ENCODE measurements at regions not wholly inside any gene's neighbourhood (a gene's known extent, or its start where the extent isn't known, plus 50 kb on each side); places are given as distances from the start of the nearest gene placed in this dataset.

DNA sequence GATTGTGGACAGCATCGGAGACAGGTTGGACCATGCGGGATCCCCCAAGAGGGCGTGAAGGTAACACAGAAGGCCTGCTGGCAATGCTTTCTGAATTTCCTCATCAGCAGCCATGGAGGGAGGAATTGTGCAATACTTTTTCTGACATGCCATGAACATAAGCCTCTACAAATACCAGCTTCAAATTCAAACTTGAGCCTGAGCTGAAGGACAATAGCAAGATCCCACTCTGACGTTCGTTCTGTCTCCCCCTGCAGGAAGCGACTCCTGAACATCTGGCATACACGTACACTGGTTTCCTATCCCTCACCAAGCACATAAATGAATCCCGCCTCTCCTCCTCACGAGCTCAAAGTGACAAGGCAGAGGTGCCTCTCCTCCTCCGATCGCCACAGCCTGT, 312.2 kb downstream of the BRD1 start:
- H3K4me1 ChIP-seq (ENCODE audit: control insufficient read depth, low read length) = peaks cover 63% of the 10 kb centered on the region
- H3K36me3 ChIP-seq (ENCODE audit: control insufficient read depth, low read length) = peaks cover 8% of the 10 kb centered on the region; the same call in 1 of the 2 replicates
- H4K20me1 ChIP-seq (ENCODE audit: control insufficient read depth, insufficient read depth, low read depth, low read length) = no peaks in the 10 kb centered on the region
- no peaks in the 10 kb centered on the region for H3K79me2 ChIP-seq (ENCODE audit: control insufficient read depth, low read length)
- H3K27ac ChIP-seq (ENCODE audit: low read depth, low read length) = no peak overlapping the region
- H3F3A ChIP-seq (ENCODE audit: control insufficient read depth, insufficient read depth) = peaks cover 27% of the 10 kb centered on the region
- H3K9me3 ChIP-seq (ENCODE audit: control insufficient read depth, insufficient read depth, low read length) = peaks cover 8% of the 10 kb centered on the region
- no peak overlapping the region for H3K4me2 ChIP-seq (ENCODE audit: low read length)
- no peaks in the 10 kb centered on the region for H3K27me3 ChIP-seq (ENCODE audit: control insufficient read depth, low read length)
- H3K9me2 ChIP-seq (replicated peaks; ENCODE audit: control insufficient read depth, low read length) = no peaks in the 10 kb centered on the region
- H3K4me3 ChIP-seq (ENCODE audit: low read length) = no peak overlapping the region
- no peak for TF ChIP-seq CTCF (IDR thresholded peaks at IDR 0.05; ENCODE audit: low read depth, low read length, poor library complexity, severe bottlenecking)
- TF ChIP-seq EZH2phosphoT487 (IDR thresholded peaks at IDR 0.05; ENCODE audit: borderline replicate concordance, low read length) = no peak

GRCh38 chr22:49514641-49515040, 313.0 kb downstream of the BRD1 start:
- Histone ChIP-seq H3K4me3 (ENCODE audit: low read length) (peak overlapping the region; percentile 22), H3K9me2 (replicated peaks; ENCODE audit: control insufficient read depth, low read length) (no peaks in the 10 kb centered on the region), H3K36me3 (ENCODE audit: control insufficient read depth, low read length) (peaks cover 11% of the 10 kb centered on the region; the same call in 1 of the 2 replicates), H3K4me2 (ENCODE audit: low read length) (peak overlapping the region; percentile 42), H4K20me1 (ENCODE audit: control insufficient read depth, insufficient read depth, low read depth, low read length) (no peaks in the 10 kb centered on the region), H3F3A (ENCODE audit: control insufficient read depth, insufficient read depth) (peaks cover 32% of the 10 kb centered on the region), H3K79me2 (ENCODE audit: control insufficient read depth, low read length) (no peaks in the 10 kb centered on the region), H3K4me1 (ENCODE audit: control insufficient read depth, low read length) (peaks cover 63% of the 10 kb centered on the region), H3K27me3 (ENCODE audit: control insufficient read depth, low read length) (no peaks in the 10 kb centered on the region), H3K27ac (ENCODE audit: low read depth, low read length) (peak overlapping the region; percentile 41), H3K9me3 (ENCODE audit: control insufficient read depth, insufficient read depth, low read length) (peaks cover 11% of the 10 kb centered on the region)
- TF ChIP-seq CTCF (IDR thresholded peaks at IDR 0.05; ENCODE audit: low read depth, low read length, poor library complexity, severe bottlenecking) (no peak), EZH2phosphoT487 (IDR thresholded peaks at IDR 0.05; ENCODE audit: borderline replicate concordance, low read length) (no peak)

DNA sequence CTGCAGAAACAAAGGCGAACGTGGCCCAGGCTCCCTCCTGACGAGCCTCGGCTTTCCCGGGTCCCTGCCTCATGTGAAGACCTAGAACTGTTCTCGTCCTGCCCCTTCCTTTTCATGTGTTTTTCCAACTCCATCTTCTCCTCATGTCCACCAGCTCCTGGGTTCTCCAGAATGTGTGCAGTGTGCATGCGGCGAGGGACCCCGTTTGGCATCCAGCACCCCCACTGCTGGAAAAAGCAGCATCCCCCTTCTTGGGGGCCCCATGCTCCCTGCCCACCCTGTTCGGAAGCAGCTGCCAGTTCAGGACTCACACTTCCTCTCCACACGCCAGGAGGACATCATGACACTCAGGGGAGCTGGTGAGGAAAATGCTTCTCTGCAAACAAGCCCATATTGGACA, 313.5 kb downstream of the BRD1 start:
- H4K20me1 ChIP-seq (ENCODE audit: control insufficient read depth, insufficient read depth, low read depth, low read length) = no peaks in the 10 kb centered on the region
- TF ChIP-seq EZH2phosphoT487 (IDR thresholded peaks at IDR 0.05; ENCODE audit: borderline replicate concordance, low read length) (no peak), CTCF (IDR thresholded peaks at IDR 0.05; ENCODE audit: low read depth, low read length, poor library complexity, severe bottlenecking) (no peak)
- peaks cover 63% of the 10 kb centered on the region for H3K4me1 ChIP-seq (ENCODE audit: control insufficient read depth, low read length)
- no peaks in the 10 kb centered on the region for H3K79me2 ChIP-seq (ENCODE audit: control insufficient read depth, low read length)
- H3K27me3 ChIP-seq (ENCODE audit: control insufficient read depth, low read length) = no peaks in the 10 kb centered on the region
- peaks cover 11% of the 10 kb centered on the region; the same call in 1 of the 2 replicates for H3K36me3 ChIP-seq (ENCODE audit: control insufficient read depth, low read length)
- H3F3A ChIP-seq (ENCODE audit: control insufficient read depth, insufficient read depth) = peaks cover 32% of the 10 kb centered on the region
- peak overlapping the region; percentile 22 for H3K4me3 ChIP-seq (ENCODE audit: low read length)
- peaks cover 11% of the 10 kb centered on the region for H3K9me3 ChIP-seq (ENCODE audit: control insufficient read depth, insufficient read depth, low read length)
- H3K4me2 ChIP-seq (ENCODE audit: low read length) = peak overlapping the region; percentile 42
- H3K27ac ChIP-seq (ENCODE audit: low read depth, low read length) = peak overlapping the region; percentile 41
- no peaks in the 10 kb centered on the region for H3K9me2 ChIP-seq (replicated peaks; ENCODE audit: control insufficient read depth, low read length)
